Naive thymus-derived CD8-positive, alpha-beta T cell (primary cell): ENCODE measurements at regions not wholly inside any gene's neighbourhood (a gene's known extent, or its start where the extent isn't known, plus 50 kb on each side); places are given as distances from the start of the nearest gene placed in this dataset.

Experiments used
- ATAC-seq, 2 donors: fragments of 150-1000 bp; cut with Tn5 transposase in 1 of 2; sonication (Bioruptor Pico), chemical (Tn5 transposase) in 1 of 2; 1 replicate in 1 of 2; 2 replicates in 1 of 2; pipeline ENCODE4 v1.10.0; 2021; ENCODE audit warnings: mild to moderate bottlenecking in 2 of 2, moderate library complexity in 2 of 2
- POLR2A ChIA-PET: fragments of 350-600 bp; sonication (Branson Sonifier 250); formaldehyde crosslinking; loops from one replicate; lab custom pipeline; 2021; ENCODE audit warnings: antibody characterized with exemption; lab: Charles Lee
- DNase-seq, 10 donors: peaks; one replicate each; pipeline versions ENCODE4 v3.0.0 to v3.0.0-alpha.2; 2020 to 2022
- H3K27ac Mint-ChIP-seq, 10 donors: one replicate each; pipeline ENCODE4 v1.8.0; 2020 to 2022; ENCODE audit warnings: mild to moderate bottlenecking in 10 of 10, mixed read lengths in 10 of 10, moderate library complexity in 4 of 10, inconsistent platforms in 1 of 10
- H3K27me3 Mint-ChIP-seq, 5 donors: one replicate each; pipeline ENCODE4 v1.8.0; 2021 to 2022; ENCODE audit warnings: mixed read lengths in 5 of 5
- H3K36me3 Mint-ChIP-seq, 3 donors: one replicate each; pipeline ENCODE4 v1.8.0; 2020 to 2022; ENCODE audit warnings: mixed read lengths in 3 of 3, mild to moderate bottlenecking in 2 of 3, inconsistent platforms in 1 of 3
- H3K4me1 Mint-ChIP-seq, 4 donors: one replicate each; pipeline ENCODE4 v1.8.0; 2021 to 2022; ENCODE audit warnings: mixed read lengths in 4 of 4
- H3K4me3 Mint-ChIP-seq, 10 donors: one replicate each; pipeline ENCODE4 v1.8.0; 2020 to 2022; ENCODE audit warnings: mild to moderate bottlenecking in 10 of 10, mixed read lengths in 10 of 10, moderate library complexity in 6 of 10, inconsistent platforms in 1 of 10
- H3K9me3 Mint-ChIP-seq, 9 donors: one replicate each; pipeline ENCODE4 v1.8.0; 2020 to 2022; ENCODE audit warnings: mixed read lengths in 9 of 9, mild to moderate bottlenecking in 3 of 9, inconsistent platforms in 1 of 9, moderate library complexity in 1 of 9

DNA sequence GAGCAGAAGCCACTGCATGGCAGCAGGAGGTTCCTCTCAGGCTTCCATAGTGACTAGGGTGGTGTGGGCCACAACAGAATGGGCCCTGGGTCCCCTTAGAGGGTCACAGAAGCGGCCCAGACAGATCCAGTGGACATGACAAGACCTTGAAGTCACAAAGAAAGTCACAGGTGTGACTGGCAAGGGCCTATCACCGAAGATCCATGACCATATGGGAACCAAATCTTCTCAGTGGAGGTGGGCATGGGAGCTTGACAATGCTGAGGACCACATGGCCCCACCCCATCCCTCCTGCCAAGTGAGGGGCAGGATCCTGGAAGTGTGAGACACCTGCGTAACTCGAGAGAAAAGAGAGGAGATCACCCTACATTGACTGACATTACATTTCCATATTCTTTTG, 332.4 kb downstream of the MSX2 start:
- Mint-ChIP-seq H3K36me3 (no peaks in the 10 kb centered on the region), H3K4me1 (peaks cover 0 to 13% (median 11%) of the 10 kb centered on the region in 4 donors), H3K27me3 (peaks cover 4 to 31% (median 15%) of the 10 kb centered on the region in 5 donors), H3K4me3 (no peak overlapping the region), H3K9me3 (no peaks in the 10 kb centered on the region), H3K27ac (no peak overlapping the region)
- no peak for ATAC-seq
- POLR2A ChIA-PET = no interaction called here
- DNase-seq = no peak

DNA sequence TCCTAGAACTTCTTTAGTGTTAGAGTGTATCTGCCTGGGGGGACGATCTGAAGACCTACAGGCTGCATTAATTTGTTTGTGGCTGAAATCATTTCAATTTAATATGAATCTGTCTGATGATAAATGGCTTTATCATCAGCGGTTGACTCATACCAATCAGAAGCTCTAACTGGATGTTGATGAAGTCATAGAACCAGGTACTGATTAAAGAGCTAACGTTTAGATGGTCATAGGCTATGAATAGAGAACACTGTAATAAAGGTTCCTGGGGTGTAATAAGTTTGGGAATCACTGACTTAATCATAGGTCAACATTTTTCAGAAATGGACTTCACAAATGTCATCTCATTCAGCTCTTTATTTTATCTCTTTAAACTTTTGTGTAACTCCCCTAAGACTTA, 329.9 kb downstream of the MSX2 start:
- ATAC-seq (no peak), DNase-seq (no peak)
- Mint-ChIP-seq H3K4me1 (peaks cover 0 to 2% (median 2%) of the 10 kb centered on the region in 4 donors), H3K27me3 (peaks cover 4 to 39% (median 19%) of the 10 kb centered on the region in 5 donors), H3K36me3 (no peaks in the 10 kb centered on the region), H3K27ac (no peak overlapping the region), H3K9me3 (no peaks in the 10 kb centered on the region), H3K4me3 (no peak overlapping the region)
- POLR2A ChIA-PET = no interaction called here

DNA sequence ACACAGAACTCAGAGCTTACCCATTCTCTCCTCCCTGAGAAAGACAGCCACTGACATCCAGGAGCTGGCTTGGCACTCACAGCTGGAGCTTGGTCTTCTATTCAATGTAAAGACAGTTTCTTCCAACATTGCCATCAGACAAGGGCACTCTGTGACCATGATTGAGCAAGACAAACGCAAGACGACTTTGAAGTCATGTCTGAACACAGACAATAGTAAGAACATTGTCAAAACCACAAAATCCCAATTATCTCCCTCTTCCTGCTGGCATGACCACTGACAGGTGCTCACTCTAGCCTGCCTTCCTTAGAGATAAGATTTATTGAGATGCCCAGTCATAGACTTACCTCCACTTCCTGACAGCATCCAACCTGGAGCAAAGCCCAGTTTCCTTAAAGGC, 328.0 kb downstream of the MSX2 start:
- Mint-ChIP-seq H3K4me3 (no peak overlapping the region), H3K9me3 (no peaks in the 10 kb centered on the region)

DNA sequence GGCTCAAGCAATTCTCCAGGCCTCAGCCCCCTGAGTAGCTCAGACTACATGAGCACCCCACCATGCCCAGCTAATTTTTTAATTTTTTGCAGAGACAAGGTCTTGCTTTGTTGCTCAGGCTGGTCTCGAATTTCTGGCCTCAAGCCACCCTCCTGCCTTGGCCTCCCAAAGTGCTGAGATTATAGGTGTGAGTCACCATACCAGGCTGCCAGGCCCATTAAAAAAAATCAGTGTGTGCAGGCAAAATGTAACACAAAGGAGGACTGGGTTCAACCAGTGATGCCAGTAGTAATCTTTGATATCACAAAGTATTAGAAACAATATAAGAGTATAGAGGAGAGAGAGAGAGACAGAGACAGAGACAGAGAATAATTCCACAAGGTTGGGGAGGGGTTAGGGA, 322.7 kb downstream of the MSX2 start:
- H3K4me1 Mint-ChIP-seq = no peaks in the 10 kb centered on the region
- no peak for DNase-seq
- peaks cover 0 to 4% (median 0%) of the 10 kb centered on the region in 9 donors for H3K9me3 Mint-ChIP-seq
- H3K27me3 Mint-ChIP-seq = peaks cover 4 to 44% (median 15%) of the 10 kb centered on the region in 5 donors
- H3K4me3 Mint-ChIP-seq = no peak overlapping the region
- H3K27ac Mint-ChIP-seq = no peak overlapping the region
- POLR2A ChIA-PET = no interaction called here
- H3K36me3 Mint-ChIP-seq = no peaks in the 10 kb centered on the region
- ATAC-seq = no peak

More for the DNA sequence above, 328.0 kb downstream of the MSX2 start:
- H3K27me3 Mint-ChIP-seq = peaks cover 4 to 43% (median 17%) of the 10 kb centered on the region in 5 donors
- POLR2A ChIA-PET = no interaction called here
- DNase-seq = no peak
- no peaks in the 10 kb centered on the region for H3K4me1 Mint-ChIP-seq
- ATAC-seq = no peak
- no peak overlapping the region for H3K27ac Mint-ChIP-seq
- H3K36me3 Mint-ChIP-seq = no peaks in the 10 kb centered on the region

DNA sequence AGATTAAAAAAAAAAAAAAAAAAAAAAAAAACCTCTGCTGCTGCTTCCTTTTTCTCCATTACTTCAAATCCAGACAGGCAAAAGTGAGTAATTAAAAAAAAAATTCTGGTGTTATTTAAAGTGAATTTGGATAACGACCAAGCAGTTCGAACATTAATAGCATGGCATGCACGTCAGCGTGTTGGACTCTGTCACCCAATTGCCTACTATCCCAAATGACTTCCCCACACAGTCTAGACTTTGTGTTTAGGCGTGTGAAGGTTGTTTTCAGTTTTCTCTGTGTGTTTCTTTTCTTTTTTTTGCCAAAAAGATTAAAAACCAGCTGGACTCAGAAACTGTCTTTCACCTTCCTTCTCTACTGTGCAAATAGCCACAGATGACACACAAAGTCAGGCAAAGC, 321.4 kb downstream of the MSX2 start:
- Mint-ChIP-seq H3K4me3 (no peak overlapping the region), H3K27ac (no peak overlapping the region), H3K4me1 (no peaks in the 10 kb centered on the region), H3K36me3 (no peaks in the 10 kb centered on the region), H3K27me3 (peaks cover 4 to 36% (median 14%) of the 10 kb centered on the region in 5 donors), H3K9me3 (peaks cover 0 to 7% (median 0%) of the 10 kb centered on the region in 9 donors)
- POLR2A ChIA-PET = no interaction called here
- DNase-seq (no peak), ATAC-seq (no peak)

DNA sequence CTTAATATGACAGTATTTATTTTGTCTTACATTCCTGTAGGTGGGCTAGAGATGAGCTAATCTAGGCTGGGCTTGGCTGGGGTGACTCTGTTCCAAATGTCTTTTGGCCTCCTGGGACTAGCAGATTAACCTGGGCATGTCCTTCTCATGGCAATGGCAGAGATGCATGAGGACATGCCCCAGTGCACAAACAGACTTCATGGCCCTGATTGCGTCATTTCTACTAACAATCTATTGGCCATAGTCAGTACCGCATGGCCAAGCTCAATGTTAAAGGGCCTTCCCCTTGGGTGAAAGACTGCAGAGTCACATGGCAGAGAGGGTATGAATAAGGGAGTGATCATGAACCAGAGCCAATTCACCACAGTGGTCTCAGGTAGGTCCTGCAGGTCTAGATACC, 313.4 kb downstream of the MSX2 start:
- H3K27ac Mint-ChIP-seq = no peak overlapping the region
- H3K36me3 Mint-ChIP-seq = no peaks in the 10 kb centered on the region
- peaks cover 4 to 18% (median 6%) of the 10 kb centered on the region in 5 donors for H3K27me3 Mint-ChIP-seq
- H3K4me1 Mint-ChIP-seq = peaks cover 0 to 2% (median 0%) of the 10 kb centered on the region in 4 donors
- H3K4me3 Mint-ChIP-seq = no peak overlapping the region
- DNase-seq (no peak), ATAC-seq (no peak)
- peaks cover 0 to 8% (median 0%) of the 10 kb centered on the region in 9 donors for H3K9me3 Mint-ChIP-seq
- POLR2A ChIA-PET = no interaction called here

DNA sequence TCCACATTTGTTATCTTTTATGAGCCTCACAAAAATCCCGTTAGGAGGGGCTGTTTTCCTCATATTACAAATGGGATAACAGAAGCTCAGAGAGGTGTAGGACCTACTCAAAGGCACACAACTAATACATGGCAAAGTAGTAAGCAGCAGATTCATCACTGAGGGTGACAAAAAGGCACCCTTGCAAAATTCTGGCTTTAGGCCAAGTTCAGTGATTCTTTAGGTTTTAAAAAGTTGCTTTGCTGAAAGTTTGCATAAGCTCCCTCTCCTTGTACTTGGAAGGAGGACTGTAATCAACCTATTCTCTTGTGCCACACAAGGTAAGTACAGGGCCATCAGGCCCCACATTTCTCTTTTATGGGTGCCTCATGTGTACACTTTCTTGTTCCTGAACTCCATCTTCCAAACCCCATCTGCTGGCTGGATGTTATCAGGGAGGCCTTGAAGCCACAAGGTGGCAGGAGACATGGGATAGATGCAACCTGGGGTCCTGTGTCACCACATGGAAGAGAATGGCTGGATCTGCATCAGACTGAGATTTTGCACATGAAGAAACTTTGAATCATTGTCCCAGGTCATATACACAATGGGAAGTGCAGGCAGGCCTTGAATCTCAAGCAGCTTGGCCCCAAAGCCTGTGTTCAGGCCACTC, 311.6 kb downstream of the MSX2 start:
- peaks cover 0 to 4% (median 0%) of the 10 kb centered on the region in 4 donors for H3K4me1 Mint-ChIP-seq
- H3K9me3 Mint-ChIP-seq = peaks cover 0 to 11% (median 0%) of the 10 kb centered on the region in 9 donors
- peaks cover 8 to 32% (median 11%) of the 10 kb centered on the region in 5 donors for H3K27me3 Mint-ChIP-seq
- no peak for DNase-seq
- no peak for ATAC-seq
- POLR2A ChIA-PET = no interaction called here
- H3K36me3 Mint-ChIP-seq = no peaks in the 10 kb centered on the region
- H3K4me3 Mint-ChIP-seq = no peak overlapping the region
- no peak overlapping the region for H3K27ac Mint-ChIP-seq

DNA sequence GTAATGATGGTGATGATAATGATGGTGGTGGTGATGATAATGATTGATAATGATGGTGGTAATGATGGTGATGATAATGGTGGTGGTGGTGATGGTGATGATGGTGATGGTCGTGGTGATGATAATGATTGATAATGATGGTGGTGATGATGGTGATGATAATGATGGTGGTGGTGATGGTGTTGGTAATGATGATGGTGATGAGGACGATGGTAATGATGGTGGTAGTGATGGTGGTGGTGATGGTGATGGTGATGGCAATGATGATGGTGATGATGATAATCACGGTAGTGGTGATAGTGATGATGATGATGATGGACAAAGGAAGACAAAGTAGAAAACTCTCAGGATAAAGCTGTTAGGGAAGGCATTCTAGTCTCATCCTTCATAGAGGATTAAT, 310.5 kb downstream of the MSX2 start:
- Mint-ChIP-seq H3K9me3 (peaks cover 0 to 9% (median 0%) of the 10 kb centered on the region in 9 donors), H3K4me1 (peaks cover 0 to 4% (median 0%) of the 10 kb centered on the region in 4 donors), H3K27me3 (peaks cover 6 to 22% (median 11%) of the 10 kb centered on the region in 5 donors), H3K27ac (no peak overlapping the region), H3K36me3 (no peaks in the 10 kb centered on the region), H3K4me3 (no peak overlapping the region)
- POLR2A ChIA-PET = no interaction called here
- no peak for DNase-seq
- no peak for ATAC-seq

DNA sequence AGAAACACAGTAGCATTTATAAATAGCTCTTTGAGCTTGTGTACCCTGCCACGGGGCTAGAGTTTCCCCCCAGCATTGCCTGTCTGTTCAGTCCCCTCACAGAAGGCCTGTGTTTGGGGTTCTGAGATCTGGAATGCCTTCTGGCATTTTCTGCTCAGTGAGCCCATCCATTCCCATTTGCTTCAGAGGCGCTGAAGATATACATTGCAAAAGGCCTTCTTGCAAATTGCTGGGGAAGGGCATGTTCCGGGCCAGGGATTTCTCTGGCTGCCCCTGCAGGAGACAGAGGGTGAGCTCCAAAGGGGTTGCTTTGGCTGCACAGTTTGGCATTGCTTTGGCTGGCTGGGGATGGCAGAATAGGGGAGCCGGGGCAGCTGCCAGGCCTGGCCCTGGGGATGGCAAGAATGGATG, 308.4 kb downstream of the MSX2 start:
- Mint-ChIP-seq H3K27me3 (peaks cover 8 to 27% (median 11%) of the 10 kb centered on the region in 5 donors), H3K4me1 (peaks cover 0 to 2% (median 0%) of the 10 kb centered on the region in 4 donors), H3K36me3 (no peaks in the 10 kb centered on the region), H3K4me3 (no peak overlapping the region), H3K27ac (no peak overlapping the region), H3K9me3 (peaks cover 0 to 9% (median 0%) of the 10 kb centered on the region in 9 donors)
- POLR2A ChIA-PET = no interaction called here
- ATAC-seq (no peak), DNase-seq (no peak)

DNA sequence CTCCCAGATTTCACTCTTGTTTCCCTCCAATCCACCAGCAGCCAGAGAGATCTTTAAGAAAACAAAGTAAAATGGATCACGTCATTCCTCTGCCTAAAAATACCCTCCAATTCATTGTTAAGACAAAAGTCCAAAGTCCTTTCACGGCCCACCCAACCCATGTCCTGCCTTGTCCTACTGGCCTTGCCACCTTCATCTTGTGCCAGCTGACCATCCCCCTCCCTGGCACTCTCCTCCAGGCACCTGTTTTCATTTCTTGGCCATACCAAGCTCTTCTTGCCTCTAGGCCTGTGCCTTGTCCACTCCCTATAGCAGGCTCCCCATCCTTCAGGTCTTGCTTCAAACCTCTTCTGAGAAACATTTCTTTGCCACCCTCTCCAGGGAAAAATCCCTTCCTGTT, 307.6 kb downstream of the MSX2 start:
- peaks cover 8 to 29% (median 13%) of the 10 kb centered on the region in 5 donors for H3K27me3 Mint-ChIP-seq
- H3K36me3 Mint-ChIP-seq = no peaks in the 10 kb centered on the region
- ATAC-seq (no peak), DNase-seq (no peak)
- POLR2A ChIA-PET = no interaction called here
- peaks cover 0 to 9% (median 0%) of the 10 kb centered on the region in 9 donors for H3K9me3 Mint-ChIP-seq
- no peak overlapping the region for H3K4me3 Mint-ChIP-seq
- peaks cover 0 to 2% (median 0%) of the 10 kb centered on the region in 4 donors for H3K4me1 Mint-ChIP-seq
- H3K27ac Mint-ChIP-seq = no peak overlapping the region

DNA sequence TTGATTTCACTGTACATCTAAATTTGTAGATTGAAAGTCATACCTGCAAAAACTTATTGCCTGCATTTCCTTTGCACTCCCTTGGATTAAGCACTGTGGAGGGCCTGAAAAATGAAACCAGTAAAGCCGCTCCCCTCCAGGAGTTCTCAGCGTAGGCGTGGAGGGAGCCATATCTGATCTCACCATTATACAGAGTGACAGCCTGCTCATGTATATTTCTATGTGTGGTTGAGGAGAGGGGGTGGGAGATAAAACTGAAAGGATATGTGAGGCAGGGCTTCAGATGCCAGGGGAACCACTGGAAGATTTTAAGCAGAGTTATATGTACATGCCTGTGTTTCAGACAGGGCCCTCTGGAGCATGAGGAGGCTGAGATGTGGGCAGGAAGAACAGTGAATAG, 303.0 kb downstream of the MSX2 start:
- Mint-ChIP-seq H3K27ac (no peak overlapping the region), H3K4me3 (no peak overlapping the region), H3K27me3 (peaks cover 7 to 45% (median 15%) of the 10 kb centered on the region in 5 donors), H3K36me3 (peaks cover 0 to 7% (median 0%) of the 10 kb centered on the region in 3 donors), H3K9me3 (peaks cover 0 to 21% (median 8%) of the 10 kb centered on the region in 9 donors), H3K4me1 (peaks cover 0 to 2% (median 0%) of the 10 kb centered on the region in 4 donors)
- POLR2A ChIA-PET = no interaction called here
- ATAC-seq (no peak), DNase-seq (no peak)

DNA sequence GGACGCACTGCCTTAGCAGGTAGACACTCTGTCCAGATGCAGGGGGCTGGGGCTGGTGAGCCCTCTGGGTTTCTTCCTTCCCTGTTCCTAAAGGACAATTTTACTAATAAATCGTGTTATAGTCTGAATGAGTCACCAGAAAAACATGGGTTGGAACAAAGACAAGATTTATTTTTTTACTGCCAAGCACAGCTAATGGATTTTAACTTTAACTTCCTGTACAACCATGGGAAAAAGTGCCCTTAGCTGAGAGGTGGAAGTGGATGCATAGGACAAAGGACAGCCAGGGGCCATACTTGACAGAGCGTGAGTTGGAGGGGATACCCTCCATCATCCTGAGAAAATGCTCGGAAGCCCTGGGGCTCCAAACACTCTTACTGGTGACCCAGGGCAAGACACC, 300.7 kb downstream of the MSX2 start:
- peaks cover 0 to 21% (median 8%) of the 10 kb centered on the region in 9 donors for H3K9me3 Mint-ChIP-seq
- POLR2A ChIA-PET = no interaction called here
- peaks cover 0 to 45% (median 16%) of the 10 kb centered on the region in 5 donors for H3K27me3 Mint-ChIP-seq
- H3K27ac Mint-ChIP-seq = no peak overlapping the region
- H3K4me1 Mint-ChIP-seq = no peaks in the 10 kb centered on the region
- H3K36me3 Mint-ChIP-seq = peaks cover 0 to 7% (median 0%) of the 10 kb centered on the region in 3 donors
- no peak for DNase-seq
- no peak overlapping the region for H3K4me3 Mint-ChIP-seq
- ATAC-seq = no peak

DNA sequence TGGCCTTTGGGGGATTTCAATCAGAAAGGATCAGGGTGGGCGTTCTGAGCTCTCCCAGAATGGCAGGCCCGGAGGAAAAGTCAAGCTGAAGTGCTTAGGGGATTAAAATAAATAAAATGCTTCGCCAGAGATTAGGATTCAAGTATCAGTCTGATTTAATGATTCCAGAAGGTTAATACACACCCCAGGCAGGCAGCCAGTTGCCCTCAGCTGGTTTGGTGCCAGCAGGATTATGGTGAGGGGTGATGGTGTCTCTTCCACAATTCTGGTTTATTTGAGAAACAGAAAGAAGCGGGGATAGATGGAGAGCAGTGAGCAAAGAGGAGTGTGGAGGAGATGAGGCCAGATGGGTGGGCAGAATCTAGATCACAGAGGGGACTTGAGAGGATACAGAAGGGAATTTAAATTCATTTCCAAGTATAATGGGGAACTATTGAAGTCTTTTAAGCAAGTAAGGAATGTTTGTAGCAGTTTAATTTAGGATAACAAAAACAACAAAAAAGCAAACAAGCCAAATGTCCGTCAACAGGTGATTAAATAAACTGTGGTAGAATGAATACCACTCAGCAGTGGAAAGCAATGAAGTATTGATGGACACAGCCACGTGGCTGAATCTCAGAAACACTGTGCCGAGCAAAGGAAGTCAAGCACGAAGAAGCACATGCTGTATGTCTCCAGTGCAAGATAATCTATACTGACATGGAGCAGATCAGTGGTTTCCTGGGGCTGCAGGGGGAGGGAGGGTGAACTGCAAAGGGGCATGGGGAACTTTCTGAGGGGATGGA, 297.7 kb downstream of the MSX2 start:
- DNase-seq (no peak), ATAC-seq (no peak)
- H3K27ac Mint-ChIP-seq = peak overlapping the region in 1 of 10 donors; percentile 60
- POLR2A ChIA-PET = no interaction called here
- H3K9me3 Mint-ChIP-seq = peaks cover 0 to 21% (median 8%) of the 10 kb centered on the region in 9 donors
- no peak overlapping the region for H3K4me3 Mint-ChIP-seq
- H3K4me1 Mint-ChIP-seq = no peaks in the 10 kb centered on the region
- peaks cover 3 to 36% (median 14%) of the 10 kb centered on the region in 5 donors for H3K27me3 Mint-ChIP-seq
- peaks cover 0 to 7% (median 0%) of the 10 kb centered on the region in 3 donors for H3K36me3 Mint-ChIP-seq
